ENCODE measurements at regions not wholly inside any gene's neighbourhood (a gene's known extent, or its start where the extent isn't known, plus 50 kb on each side); places are given as distances from the start of the nearest gene placed in this dataset.

DNA sequence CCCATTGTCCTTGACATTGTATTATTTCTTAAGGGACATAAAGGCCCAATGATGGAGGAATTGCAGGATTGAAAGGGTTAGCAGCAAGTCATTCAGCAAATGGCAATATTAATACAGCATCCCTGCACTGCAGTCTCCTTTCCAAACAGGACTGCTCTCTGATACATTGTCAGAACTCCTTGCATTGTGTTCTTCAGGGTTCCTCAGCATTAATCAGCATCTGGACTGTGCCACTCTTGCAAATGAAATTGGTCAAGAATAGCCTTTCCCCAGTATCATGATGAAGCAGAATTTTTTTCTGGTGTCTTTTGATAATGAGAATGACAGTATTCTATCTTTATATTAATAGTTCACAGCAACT is 272.6 kb upstream of the HAND2 start:
- no peak overlapping the region for H2BK12ac ChIP-seq (ENCODE audit: insufficient read length, low read depth, low read length)
- Mint-ChIP-seq H3K9me3 (no peaks in the 10 kb centered on the region; a peak in 1 of 5 replicates), H3K4me3 (no peak overlapping the region), H3K4me1 (peaks cover 15% of the 10 kb centered on the region in 2 experiments), H3K27ac (no peak overlapping the region), H3K36me3 (ENCODE audit: insufficient read depth in 1 of 3, low read depth in 3 of 3) (no peaks in the 10 kb centered on the region), H3K27me3 (ENCODE audit: low read depth) (no peaks in the 10 kb centered on the region; the same call in 1 of the 2 replicates)
- H3K23ac ChIP-seq (ENCODE audit: insufficient read length, low read depth, low read length), result no peak overlapping the region
- TF ChIP-seq, protein P1, sequence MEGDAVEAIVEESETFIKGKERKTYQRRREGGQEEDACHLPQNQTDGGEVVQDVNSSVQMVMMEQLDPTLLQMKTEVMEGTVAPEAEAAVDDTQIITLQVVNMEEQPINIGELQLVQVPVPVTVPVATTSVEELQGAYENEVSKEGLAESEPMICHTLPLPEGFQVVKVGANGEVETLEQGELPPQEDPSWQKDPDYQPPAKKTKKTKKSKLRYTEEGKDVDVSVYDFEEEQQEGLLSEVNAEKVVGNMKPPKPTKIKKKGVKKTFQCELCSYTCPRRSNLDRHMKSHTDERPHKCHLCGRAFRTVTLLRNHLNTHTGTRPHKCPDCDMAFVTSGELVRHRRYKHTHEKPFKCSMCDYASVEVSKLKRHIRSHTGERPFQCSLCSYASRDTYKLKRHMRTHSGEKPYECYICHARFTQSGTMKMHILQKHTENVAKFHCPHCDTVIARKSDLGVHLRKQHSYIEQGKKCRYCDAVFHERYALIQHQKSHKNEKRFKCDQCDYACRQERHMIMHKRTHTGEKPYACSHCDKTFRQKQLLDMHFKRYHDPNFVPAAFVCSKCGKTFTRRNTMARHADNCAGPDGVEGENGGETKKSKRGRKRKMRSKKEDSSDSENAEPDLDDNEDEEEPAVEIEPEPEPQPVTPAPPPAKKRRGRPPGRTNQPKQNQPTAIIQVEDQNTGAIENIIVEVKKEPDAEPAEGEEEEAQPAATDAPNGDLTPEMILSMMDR (conservative IDR thresholded peaks at IDR 0.05), result no peak
- no peak for DNase-seq
- no peak overlapping the region for H4K91ac ChIP-seq (ENCODE audit: insufficient read length, low read depth, low read length)
- H2AK5ac ChIP-seq (ENCODE audit: insufficient read length, low read length), result no peak overlapping the region
- H3T11ph ChIP-seq (ENCODE audit: low read length), result no peak overlapping the region
- H3K14ac ChIP-seq (ENCODE audit: insufficient read depth, low read length), result no peak overlapping the region
- H4K20me1 ChIP-seq (ENCODE audit: control insufficient read depth, insufficient read depth, insufficient read length), result no peaks in the 10 kb centered on the region
- no peaks in the 10 kb centered on the region for H3K79me2 ChIP-seq (ENCODE audit: insufficient read depth, low read length)
- H3K23me2 ChIP-seq (ENCODE audit: insufficient read length, low read depth, low read length, poor library complexity, severe bottlenecking), result no peaks in the 10 kb centered on the region
- H4K5ac ChIP-seq (ENCODE audit: insufficient read length, low read depth, low read length), result no peak overlapping the region
- no peak overlapping the region for H2BK5ac ChIP-seq (ENCODE audit: insufficient read length, low read length)
- H3K79me1 ChIP-seq (ENCODE audit: insufficient read depth, low read depth, low read length, poor library complexity, severe bottlenecking), result no peaks in the 10 kb centered on the region
- no peaks in the 10 kb centered on the region; the same call in 1 of the 2 replicates for H3K4me1 ChIP-seq (ENCODE audit: insufficient read depth, low read length)
- no peak overlapping the region for H3K9ac ChIP-seq (ENCODE audit: extremely low read depth, insufficient read length, low read length)
- H3K4me2 ChIP-seq (ENCODE audit: insufficient read depth, insufficient read length, low read length), result no peak overlapping the region
- no peak overlapping the region for H3K4ac ChIP-seq (ENCODE audit: low read depth, low read length)
- H3K56ac ChIP-seq (ENCODE audit: insufficient read length, low read depth, low read length), result no peak overlapping the region
- no peaks in the 10 kb centered on the region for H3K27me3 ChIP-seq (ENCODE audit: insufficient read depth, low read length)
- H2BK20ac ChIP-seq (ENCODE audit: low read depth, low read length, poor library complexity, severe bottlenecking), result no peak overlapping the region
- H2AFZ ChIP-seq (ENCODE audit: low read length), result no peak overlapping the region
- no peaks in the 10 kb centered on the region for H3K9me3 ChIP-seq (ENCODE audit: control insufficient read depth, low read depth, low read length)
- H2BK15ac ChIP-seq (ENCODE audit: low read depth, low read length), result no peak overlapping the region
- H4K8ac ChIP-seq (replicated peaks; ENCODE audit: insufficient read length, low read depth, low read length), result no peak overlapping the region
- H3K18ac ChIP-seq (ENCODE audit: insufficient read length, low read depth, low read length), result no peak overlapping the region
- H3K27ac ChIP-seq (ENCODE audit: insufficient read length, low read depth, low read length), result no peak overlapping the region
- H2BK120ac ChIP-seq (ENCODE audit: low read depth, low read length, poor library complexity, severe bottlenecking), result no peak overlapping the region
